ENCODE measurements at regions not wholly inside any gene's neighbourhood (a gene's known extent, or its start where the extent isn't known, plus 50 kb on each side); places are given as distances from the start of the nearest gene placed in this dataset.

DNA sequence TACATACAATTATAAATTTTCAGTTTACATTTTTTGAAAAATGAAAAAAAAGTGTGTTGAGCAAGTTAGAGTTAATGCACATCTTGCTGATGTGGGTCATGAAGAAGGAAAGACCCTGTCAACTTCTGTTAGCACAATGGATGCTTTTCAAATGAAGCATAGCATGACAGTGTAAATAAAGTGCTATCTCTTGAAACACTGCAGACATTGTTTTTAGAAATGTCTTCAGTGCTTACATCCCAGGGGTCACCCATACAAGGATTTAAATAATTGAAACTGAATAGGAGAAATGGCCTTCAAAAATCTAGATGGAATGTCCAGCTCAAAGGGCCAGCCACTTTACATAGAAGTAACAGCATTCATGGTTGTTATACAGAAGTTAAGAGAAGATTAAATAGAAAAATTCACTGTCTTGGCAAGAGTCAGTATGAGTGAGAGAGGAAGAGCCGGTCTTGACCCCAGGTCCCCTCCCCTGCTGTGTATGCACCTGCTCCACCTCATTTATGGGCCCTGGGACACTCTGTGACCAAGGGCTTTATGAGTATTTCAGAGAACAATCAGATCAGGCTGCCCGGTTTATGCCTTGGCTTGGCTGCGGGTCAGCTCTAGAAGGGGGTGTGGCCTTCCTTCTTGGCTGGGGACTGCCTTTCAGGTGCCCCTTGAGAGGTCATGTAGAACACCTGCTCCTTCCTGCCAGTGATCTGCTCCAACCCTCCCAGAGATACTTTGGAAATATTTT is 237.7 kb upstream of the TMEM72 start:
- intact Hi-C loops (cut with DNase I, micrococcal nuclease), result no loop called here
- H3K9me3 ChIP-seq, result no peaks in the 10 kb centered on the region
- TF ChIP-seq, protein P1, sequence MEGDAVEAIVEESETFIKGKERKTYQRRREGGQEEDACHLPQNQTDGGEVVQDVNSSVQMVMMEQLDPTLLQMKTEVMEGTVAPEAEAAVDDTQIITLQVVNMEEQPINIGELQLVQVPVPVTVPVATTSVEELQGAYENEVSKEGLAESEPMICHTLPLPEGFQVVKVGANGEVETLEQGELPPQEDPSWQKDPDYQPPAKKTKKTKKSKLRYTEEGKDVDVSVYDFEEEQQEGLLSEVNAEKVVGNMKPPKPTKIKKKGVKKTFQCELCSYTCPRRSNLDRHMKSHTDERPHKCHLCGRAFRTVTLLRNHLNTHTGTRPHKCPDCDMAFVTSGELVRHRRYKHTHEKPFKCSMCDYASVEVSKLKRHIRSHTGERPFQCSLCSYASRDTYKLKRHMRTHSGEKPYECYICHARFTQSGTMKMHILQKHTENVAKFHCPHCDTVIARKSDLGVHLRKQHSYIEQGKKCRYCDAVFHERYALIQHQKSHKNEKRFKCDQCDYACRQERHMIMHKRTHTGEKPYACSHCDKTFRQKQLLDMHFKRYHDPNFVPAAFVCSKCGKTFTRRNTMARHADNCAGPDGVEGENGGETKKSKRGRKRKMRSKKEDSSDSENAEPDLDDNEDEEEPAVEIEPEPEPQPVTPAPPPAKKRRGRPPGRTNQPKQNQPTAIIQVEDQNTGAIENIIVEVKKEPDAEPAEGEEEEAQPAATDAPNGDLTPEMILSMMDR (IDR thresholded peaks at IDR 0.05), result no peak
- no peaks in the 10 kb centered on the region for H3K36me3 ChIP-seq (ENCODE audit: low read depth)
- no peak overlapping the region for H3K4me3 ChIP-seq
- ATAC-seq (peak; percentile 97), DNase-seq (peak; percentile 19 to 65 (median 36))
- H3K4me1 ChIP-seq (ENCODE audit: low read depth), result no peaks in the 10 kb centered on the region

GRCh38 chr10:44674536-44675386 is 236.4 kb upstream of the TMEM72 start:
- Histone ChIP-seq H3K36me3 (ENCODE audit: low read depth) (no peaks in the 10 kb centered on the region), H3K4me3 (no peak overlapping the region), H3K4me1 (ENCODE audit: low read depth) (no peaks in the 10 kb centered on the region), H3K9me3 (no peaks in the 10 kb centered on the region)
- TF ChIP-seq, protein P1 (IDR thresholded peaks at IDR 0.05), result no peak
- ATAC-seq (no peak), DNase-seq (no peak)
- intact Hi-C loops (cut with DNase I, micrococcal nuclease), result no loop called here

DNA sequence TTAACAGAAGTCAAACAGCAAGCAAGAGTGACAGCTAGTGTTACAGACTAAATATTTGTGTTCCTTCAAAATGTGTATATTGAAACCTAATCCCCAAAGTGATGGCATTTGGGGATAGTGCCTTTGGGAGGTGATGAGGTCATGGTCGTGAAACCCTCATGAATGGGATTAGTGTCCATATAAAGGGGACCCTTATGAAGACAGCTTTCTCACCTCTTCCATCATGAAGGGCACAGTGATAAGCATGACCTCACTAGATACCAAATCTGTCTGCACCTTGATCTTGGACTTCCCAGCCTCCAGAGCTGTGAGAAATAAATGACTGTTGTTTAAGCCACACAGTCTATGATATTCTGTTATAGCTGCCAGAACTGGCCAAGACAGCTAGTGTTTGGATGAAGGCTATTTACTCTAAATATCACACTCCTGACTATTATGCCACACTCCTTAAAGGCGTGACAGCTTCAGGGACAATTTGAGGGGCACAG is 235.7 kb upstream of the TMEM72 start:
- no peak overlapping the region for H3K4me3 ChIP-seq
- DNase-seq (no peak), ATAC-seq (no peak)
- H3K9me3 ChIP-seq, result no peaks in the 10 kb centered on the region
- no peaks in the 10 kb centered on the region for H3K36me3 ChIP-seq (ENCODE audit: low read depth)
- intact Hi-C loops (cut with DNase I, micrococcal nuclease), result no loop called here
- no peaks in the 10 kb centered on the region for H3K4me1 ChIP-seq (ENCODE audit: low read depth)
- TF ChIP-seq, protein P1 (IDR thresholded peaks at IDR 0.05), result no peak

- TF ChIP-seq, protein P1 (IDR thresholded peaks at IDR 0.05), result no peak
- Histone ChIP-seq H3K36me3 (ENCODE audit: low read depth) (no peaks in the 10 kb centered on the region), H3K9me3 (no peaks in the 10 kb centered on the region), H3K4me1 (ENCODE audit: low read depth) (no peaks in the 10 kb centered on the region), H3K4me3 (no peak overlapping the region)
- intact Hi-C loops (cut with DNase I, micrococcal nuclease), result no loop called here
- ATAC-seq (no peak), DNase-seq (no peak)
These were observed 230.4 kb upstream of the TMEM72 start for GRCh38 chr10:44680764-44681163.

DNA sequence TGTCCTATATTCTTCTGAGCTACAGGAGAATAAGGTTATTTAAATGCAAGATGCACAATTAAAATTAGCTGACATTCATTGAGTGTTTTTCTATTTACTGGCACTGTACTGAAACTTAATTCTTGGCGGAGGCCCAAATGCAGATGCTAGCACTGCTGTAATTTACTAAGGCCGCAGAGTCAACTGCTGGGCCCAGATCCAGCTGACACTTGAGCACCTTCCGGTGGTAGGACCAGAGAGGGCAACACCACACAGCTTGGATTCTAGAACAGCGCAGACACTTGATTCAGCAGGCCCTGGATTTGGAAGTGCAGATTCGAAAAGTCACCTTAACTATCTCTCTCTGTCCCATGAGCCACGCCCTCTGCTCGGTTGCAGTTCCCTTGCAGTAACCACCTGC is 228.6 kb upstream of the TMEM72 start:
- ATAC-seq, result no peak
- Histone ChIP-seq H3K4me3 (no peak overlapping the region), H3K36me3 (ENCODE audit: low read depth) (no peaks in the 10 kb centered on the region), H3K9me3 (no peaks in the 10 kb centered on the region), H3K4me1 (ENCODE audit: low read depth) (no peaks in the 10 kb centered on the region)
- intact Hi-C loops (cut with DNase I, micrococcal nuclease), result no loop called here
- TF ChIP-seq, protein P1 (IDR thresholded peaks at IDR 0.05), result no peak
- no peak for DNase-seq

All from mucosa of descending colon (tissue), 3 donors.